HG03575 (cell line): ENCODE measurements at regions not wholly inside any gene's neighbourhood (a gene's known extent, or its start where the extent isn't known, plus 50 kb on each side); places are given as distances from the start of the nearest gene placed in this dataset.
"Not testable (repeated sequence)": the region's sequence is repeated elsewhere in the genome, so short reads cannot be mapped to it uniquely, and the experiment has no call there.

Experiments used
- ATAC-seq: cut with Tn5 transposase; IDR thresholded peaks from one replicate; pipeline ENCODE4 v1.9.1; 2021; ENCODE audit not compliant: unreplicated experiment, insufficient number of reproducible peaks, low FRiP score; ENCODE audit errors: extremely low read depth

- ATAC-seq, result no peak
Measured at GRCh38 chrX:94524867-94525266, 850.9 kb downstream of the FAM133A start.

- no peak for ATAC-seq
Measured at GRCh38 chrX:94545722-94546121, 871.7 kb downstream of the FAM133A start.

GRCh38 chrX:94551831-94552230, 877.8 kb downstream of the FAM133A start:
- ATAC-seq, result no peak

DNA sequence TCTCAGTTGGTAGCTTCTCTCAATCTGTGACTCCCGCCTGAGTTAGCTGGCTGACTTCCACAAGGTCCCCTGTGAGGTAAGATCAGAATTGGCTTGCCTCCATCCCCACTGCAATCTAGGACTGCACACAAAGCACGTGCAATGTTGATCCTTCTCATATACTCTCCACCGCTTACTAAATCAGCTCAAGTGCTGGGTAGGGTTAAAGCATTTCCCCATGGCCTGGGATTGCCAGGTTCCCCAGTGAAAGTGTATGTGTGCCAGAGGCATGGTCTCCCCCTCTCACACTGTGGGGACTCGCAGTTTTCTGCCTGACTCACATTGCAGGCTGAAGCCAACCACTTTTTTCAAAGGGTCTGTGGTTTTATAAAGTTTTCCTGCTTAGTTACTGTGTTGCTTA, 886.9 kb downstream of the FAM133A start:
- no peak for ATAC-seq

GRCh38 chrX:94576367-94577004, 902.5 kb downstream of the FAM133A start:
- ATAC-seq, result no peak

GRCh38 chrX:94600077-94600476, 926.1 kb downstream of the FAM133A start:
- ATAC-seq, result no peak

DNA sequence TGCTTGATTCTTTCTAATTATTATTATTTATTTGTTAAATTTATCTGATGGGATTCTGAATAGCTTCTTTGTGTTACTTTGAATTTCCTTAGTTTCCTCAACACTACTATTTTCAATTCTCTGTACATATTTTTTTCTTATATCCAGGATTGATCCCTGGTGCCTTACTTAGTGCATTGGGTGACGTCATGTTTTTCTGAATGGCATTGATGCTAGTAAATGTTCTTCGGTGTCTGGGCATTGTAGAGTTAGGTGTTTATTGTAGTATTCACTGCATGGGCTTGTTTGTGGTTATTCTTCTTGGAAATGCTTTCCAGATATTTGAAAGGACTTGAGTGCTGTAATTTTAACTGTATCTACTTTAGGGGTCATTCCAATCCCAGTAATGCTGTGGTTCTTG, 938.1 kb downstream of the FAM133A start:
- ATAC-seq, result no peak

- no peak for ATAC-seq
Measured at GRCh38 chrX:94633237-94633636, 959.2 kb downstream of the FAM133A start.

GRCh38 chrX:94635003-94635402, 961.0 kb downstream of the FAM133A start:
- no peak for ATAC-seq

- ATAC-seq, result no peak
Measured at GRCh38 chrX:94645726-94646125, 971.7 kb downstream of the FAM133A start.

- ATAC-seq, result no peak
Measured at GRCh38 chrX:94655180-94655579, 981.2 kb downstream of the FAM133A start.

- no peak for ATAC-seq
Measured at GRCh38 chrX:94662689-94663088, 988.7 kb downstream of the FAM133A start.

- ATAC-seq, result no peak
Measured at GRCh38 chrX:94676285-94676684, 1002.3 kb downstream of the FAM133A start.

DNA sequence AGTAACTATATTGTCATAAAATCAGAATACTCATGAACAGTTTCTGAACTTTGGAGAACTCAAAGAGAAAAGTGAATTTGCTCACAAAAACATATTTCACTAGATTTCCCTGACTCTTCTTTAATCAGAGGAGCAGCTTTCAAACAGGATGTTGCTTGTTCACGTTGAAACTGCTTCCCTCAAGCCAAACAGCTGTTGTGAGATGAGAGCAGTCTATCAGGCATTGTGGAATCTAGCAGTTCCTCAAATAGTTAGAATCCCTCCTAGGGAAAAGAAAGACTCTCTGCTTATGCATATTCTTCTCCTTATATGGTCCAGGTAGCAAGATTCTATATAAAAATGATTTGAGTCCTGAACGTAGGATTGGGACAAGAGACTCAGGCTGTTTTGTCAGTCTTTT, 1012.1 kb downstream of the FAM133A start:
- ATAC-seq, result no peak

GRCh38 chrX:94695910-94696309, 1021.9 kb downstream of the FAM133A start:
- no peak for ATAC-seq

GRCh38 chrX:94704348-94705256, 1030.6 kb downstream of the FAM133A start:
- ATAC-seq, result not testable (repeated sequence)

- ATAC-seq, result no peak
Measured at GRCh38 chrX:94721386-94721785, 1047.4 kb downstream of the FAM133A start.

GRCh38 chrX:94722578-94722977, 1048.6 kb downstream of the FAM133A start:
- ATAC-seq, result no peak

DNA sequence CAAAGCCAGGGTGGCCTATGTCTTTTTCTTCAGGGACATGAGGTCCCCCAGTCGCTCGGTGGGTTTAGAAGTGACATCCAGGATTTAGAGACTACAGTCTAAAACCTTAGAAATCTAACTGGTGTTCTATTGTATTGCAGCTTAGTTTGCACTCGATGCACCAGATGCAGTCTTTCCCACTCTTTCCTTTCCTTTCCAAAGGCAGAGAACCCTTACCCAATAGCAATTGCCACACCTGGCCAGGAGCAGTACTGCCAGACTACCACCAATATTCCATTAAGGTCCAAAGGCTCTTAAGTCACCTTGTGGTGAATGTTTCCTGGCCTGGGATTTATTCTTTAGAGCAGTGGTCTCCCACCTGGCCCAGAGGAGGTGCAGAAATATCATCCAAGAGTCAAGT, 1068.8 kb downstream of the FAM133A start:
- ATAC-seq, result no peak

DNA sequence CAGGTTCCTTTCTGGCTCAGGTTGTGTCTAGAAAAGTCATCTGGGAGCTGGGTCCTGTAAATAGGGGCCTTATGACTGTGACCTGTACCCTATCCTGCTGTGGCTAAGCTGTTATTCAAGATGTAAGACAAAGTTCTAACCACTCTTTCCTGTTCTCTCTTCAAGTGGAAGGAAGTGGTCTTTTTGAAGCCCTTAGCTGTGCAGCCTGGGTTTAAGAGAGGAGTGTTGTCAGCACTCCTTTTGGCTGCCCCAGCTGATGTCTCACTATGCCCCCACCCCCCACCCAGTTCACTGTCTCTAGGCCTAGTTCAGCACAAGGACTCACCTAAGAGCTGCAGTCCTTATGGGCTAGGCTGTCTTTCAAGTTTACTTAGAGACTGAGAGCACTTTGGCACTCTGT, 1069.5 kb downstream of the FAM133A start:
- no peak for ATAC-seq
